Astrocyte of the spinal cord (primary cell): ENCODE measurements at regions not wholly inside any gene's neighbourhood (a gene's known extent, or its start where the extent isn't known, plus 50 kb on each side); places are given as distances from the start of the nearest gene placed in this dataset.

Experiments used
- DNase-seq: peaks from one replicate; pipeline ENCODE4 v3.0.0; 2011; ENCODE audit warnings: low read depth, low spot score
- H3K4me3 ChIP-seq: 2 replicates; pipeline ENCODE4 v1.5.1; 2011; ENCODE audit warnings: low read depth, mild to moderate bottlenecking, low read length, moderate library complexity
- in situ Hi-C: cut with HindIII; loops from 2 replicates; pipeline ENCODE4 v1.10.0; 2017; ENCODE audit warnings: low sequenced_read_pairs
- TF ChIP-seq, protein P1 (sequence below): IDR thresholded peaks from 2 replicates; pipeline ENCODE4 v1.5.1; 2012; ENCODE audit warnings: low read depth, mild to moderate bottlenecking, low read length, inconsistent platforms

DNA sequence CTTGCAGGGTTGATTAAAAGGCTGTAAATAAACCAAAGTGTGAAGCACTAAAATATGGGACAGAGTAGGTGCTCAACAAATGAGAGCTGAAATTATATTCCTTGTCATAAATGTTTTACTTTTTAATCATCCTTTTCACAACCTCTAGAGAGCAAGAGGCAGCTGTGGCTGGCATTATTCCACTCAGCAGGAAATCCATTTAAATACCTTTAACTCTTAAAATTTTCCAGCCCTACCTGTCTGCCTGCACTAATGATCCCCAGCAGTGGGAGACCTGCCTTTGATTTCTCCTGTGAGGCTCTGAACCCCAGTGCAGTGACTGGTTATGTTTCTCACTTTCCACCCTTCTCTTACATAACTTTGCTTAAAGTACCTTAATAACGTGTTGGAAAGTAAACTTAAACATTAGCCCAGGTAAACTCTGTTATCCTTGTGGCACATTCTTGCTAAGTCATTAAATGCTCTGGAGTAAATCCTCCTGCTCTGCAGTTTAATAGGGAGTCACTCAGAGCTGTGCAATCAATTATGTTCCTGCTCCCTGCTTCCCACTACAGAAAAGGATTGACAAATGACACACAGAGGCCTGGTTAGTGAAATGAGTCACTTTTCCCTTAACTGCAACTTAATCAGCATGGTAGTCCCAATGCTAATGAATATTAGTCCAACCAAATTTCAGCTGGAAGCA lies 755.7 kb upstream of the USP15 start:
- in situ Hi-C loops: no loop called here
- no peak for DNase-seq
- H3K4me3 ChIP-seq: no peak overlapping the region
- TF ChIP-seq, protein P1, sequence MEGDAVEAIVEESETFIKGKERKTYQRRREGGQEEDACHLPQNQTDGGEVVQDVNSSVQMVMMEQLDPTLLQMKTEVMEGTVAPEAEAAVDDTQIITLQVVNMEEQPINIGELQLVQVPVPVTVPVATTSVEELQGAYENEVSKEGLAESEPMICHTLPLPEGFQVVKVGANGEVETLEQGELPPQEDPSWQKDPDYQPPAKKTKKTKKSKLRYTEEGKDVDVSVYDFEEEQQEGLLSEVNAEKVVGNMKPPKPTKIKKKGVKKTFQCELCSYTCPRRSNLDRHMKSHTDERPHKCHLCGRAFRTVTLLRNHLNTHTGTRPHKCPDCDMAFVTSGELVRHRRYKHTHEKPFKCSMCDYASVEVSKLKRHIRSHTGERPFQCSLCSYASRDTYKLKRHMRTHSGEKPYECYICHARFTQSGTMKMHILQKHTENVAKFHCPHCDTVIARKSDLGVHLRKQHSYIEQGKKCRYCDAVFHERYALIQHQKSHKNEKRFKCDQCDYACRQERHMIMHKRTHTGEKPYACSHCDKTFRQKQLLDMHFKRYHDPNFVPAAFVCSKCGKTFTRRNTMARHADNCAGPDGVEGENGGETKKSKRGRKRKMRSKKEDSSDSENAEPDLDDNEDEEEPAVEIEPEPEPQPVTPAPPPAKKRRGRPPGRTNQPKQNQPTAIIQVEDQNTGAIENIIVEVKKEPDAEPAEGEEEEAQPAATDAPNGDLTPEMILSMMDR: no peak

DNA sequence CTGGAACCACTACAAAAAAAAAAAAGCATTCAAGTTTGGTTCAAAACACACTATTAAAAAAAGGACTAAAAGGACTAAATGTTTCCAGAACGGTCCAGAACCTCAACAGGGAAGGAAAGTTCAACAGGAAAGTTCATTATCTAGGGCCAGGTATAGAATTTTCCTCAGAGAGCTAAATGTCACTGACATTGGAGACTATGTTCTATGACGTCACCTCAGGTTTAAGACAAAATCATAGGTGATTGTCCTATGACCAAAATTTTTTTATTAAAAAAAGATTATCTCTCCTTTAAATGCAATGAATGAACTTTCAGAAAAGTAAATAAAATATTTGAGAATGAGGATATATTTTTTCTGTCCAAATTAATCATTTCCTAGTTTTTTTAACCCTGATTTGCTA lies 746.7 kb upstream of the USP15 start:
- H3K4me3 ChIP-seq: no peak overlapping the region
- in situ Hi-C loops: no loop called here
- no peak for DNase-seq
- TF ChIP-seq, protein P1: no peak

DNA sequence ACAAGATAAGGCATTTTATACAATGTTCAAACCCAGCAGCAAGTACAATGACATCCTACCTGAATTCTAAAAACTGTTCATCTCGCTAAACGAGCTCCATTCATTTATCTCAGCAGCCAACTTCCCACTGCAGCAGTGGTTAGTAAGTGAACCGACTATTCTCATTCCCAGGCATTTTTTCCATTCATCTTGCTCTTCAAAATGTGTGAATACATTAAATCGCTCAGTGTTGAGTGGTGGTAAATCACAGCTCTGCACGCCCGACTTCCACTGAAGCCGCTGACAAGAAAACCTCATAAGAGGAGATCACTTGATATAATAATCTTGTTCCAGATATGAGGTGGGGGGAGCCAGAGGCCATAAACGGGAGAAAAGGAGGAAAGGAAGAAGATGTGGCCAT lies 746.2 kb upstream of the USP15 start:
- in situ Hi-C loops: no loop called here
- H3K4me3 ChIP-seq: no peak overlapping the region
- TF ChIP-seq, protein P1: no peak
- no peak for DNase-seq

DNA sequence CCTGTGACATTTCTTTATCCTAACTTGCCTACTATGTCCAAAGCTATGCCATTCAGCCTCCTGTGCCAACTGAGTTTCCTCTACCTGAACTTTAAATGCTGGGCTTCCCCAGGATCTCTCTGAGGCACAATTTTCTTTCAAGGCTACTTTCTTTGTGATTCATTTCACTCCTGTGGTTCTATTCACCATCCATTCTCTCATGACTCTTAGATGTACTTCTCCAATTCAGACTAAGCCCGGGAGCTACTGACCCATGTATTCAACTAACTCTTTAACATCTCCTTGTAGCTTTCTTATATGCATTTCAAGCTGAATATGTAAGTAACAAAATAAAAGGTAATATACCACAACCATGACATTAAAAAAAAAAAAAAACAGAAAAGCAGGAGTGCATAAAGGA lies 738.9 kb upstream of the USP15 start:
- TF ChIP-seq, protein P1: no peak
- no peak for DNase-seq
- no peak overlapping the region for H3K4me3 ChIP-seq
- in situ Hi-C loops: no loop called here

DNA sequence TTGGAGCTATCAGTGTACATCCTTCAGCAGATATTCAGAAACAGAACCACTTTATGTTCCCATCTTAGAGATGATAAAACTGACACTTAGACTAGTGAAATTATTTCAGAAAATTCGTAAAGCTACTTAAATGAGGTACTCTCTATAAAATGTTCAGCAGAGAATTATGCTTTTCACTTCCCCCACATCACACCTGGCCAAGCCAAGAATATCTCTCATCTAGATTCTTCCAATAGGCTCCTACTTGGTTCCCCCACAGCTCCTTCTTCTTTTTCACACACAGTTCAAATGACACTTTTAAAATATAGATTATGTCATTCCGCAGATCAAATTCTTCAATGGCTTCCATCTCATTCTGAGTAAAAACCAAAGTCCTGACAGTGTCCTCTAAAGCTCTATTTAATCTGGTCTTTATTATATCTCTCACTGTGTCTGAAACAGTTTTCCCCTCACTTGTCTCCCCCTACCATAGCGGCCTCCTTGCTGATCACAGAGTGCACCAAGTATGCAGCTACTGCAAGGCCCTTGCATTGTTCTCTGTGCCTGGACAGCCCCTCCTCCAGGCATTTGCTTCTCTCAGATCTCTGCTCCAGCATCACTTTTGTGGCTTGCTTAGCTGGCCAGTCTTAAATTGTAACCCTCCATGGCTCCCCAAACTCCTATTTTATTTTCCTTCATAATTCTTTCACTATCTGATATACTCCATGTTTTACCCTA lies 736.8 kb upstream of the USP15 start:
- TF ChIP-seq, protein P1: no peak
- in situ Hi-C loops: no loop called here
- no peak overlapping the region for H3K4me3 ChIP-seq
- no peak for DNase-seq

DNA sequence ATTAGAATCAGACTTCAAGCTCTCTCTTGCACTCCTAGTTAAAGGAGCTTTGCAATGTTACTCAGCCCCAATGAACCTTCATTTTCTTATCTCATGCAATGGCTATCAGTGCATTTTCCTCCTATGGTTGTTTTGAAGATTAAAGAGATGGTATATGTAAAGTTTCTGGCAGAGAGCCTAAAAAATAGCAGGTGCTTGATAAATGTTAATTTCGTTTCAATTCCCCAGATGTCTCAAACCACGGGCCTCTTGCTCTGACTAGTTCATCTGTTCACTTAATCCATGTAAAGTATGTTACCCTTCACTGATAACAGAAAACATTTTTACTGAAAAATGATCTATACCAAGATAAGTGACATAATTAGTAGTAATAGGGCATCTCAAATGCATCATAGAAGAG lies 735.4 kb upstream of the USP15 start:
- H3K4me3 ChIP-seq: no peak overlapping the region
- TF ChIP-seq, protein P1: no peak
- in situ Hi-C loops: no loop called here
- no peak for DNase-seq
